ENCODE measurements at regions not wholly inside any gene's neighbourhood (a gene's known extent, or its start where the extent isn't known, plus 50 kb on each side); places are given as distances from the start of the nearest gene placed in this dataset.

GRCh38 chr7:66528652-66529051 lies 100.0 kb upstream of the KCTD7 start:
- POLR2A ChIA-PET (ENCODE audit: low non-redundant PET): no interaction called here

GRCh38 chr7:66529883-66530610 lies 98.6 kb upstream of the KCTD7 start:
- ChIA-PET POLR2A (ENCODE audit: low non-redundant PET) (no interaction called here), CTCF (interaction anchor here (0.6 kb wide), 1 partner anchor 37 kb away, joined by 3 read pairs; no protein-coding TSS in a partner anchor)
- no TSS peak for BruUV-seq (replicated peaks)
- no peaks in the 10 kb centered on the region for H3K27me3 ChIP-seq (replicated peaks; ENCODE audit: insufficient read depth, low read depth, low read length, poor library complexity)
- no peaks in the 10 kb centered on the region for H3K4me1 ChIP-seq (ENCODE audit: insufficient read depth, low read length, poor library complexity, severe bottlenecking)
- intact Hi-C loops (cut with micrococcal nuclease; ENCODE audit: unreplicated experiment): no loop called here
- H3K36me3 ChIP-seq (ENCODE audit: insufficient read depth, low read length, poor library complexity, severe bottlenecking): no peaks in the 10 kb centered on the region
- no peak for TF ChIP-seq CTCF (conservative IDR thresholded peaks at IDR 0.05; ENCODE audit: low read depth, low read length)
- no peak for TF ChIP-seq EZH2 (IDR thresholded peaks at IDR 0.05; ENCODE audit: borderline replicate concordance, low read depth, low read length, poor library complexity, severe bottlenecking)
- H3K4me3 ChIP-seq (ENCODE audit: low read depth, low read length, poor library complexity, severe bottlenecking): no peak overlapping the region
- H3K27ac ChIP-seq (ENCODE audit: low read depth, low read length, poor library complexity, severe bottlenecking): no peak overlapping the region
- no peaks in the 10 kb centered on the region for H3K9me3 ChIP-seq (ENCODE audit: low read depth, low read length, poor library complexity, severe bottlenecking)
- no peak for DNase-seq (ENCODE audit: low spot score)

More at GRCh38 chr7:66528652-66529051, 100.0 kb upstream of the KCTD7 start:
- no peak for DNase-seq (ENCODE audit: low spot score)
- H3K36me3 ChIP-seq (ENCODE audit: insufficient read depth, low read length, poor library complexity, severe bottlenecking): no peaks in the 10 kb centered on the region
- TF ChIP-seq CTCF (conservative IDR thresholded peaks at IDR 0.05; ENCODE audit: low read depth, low read length) (no peak), EZH2 (IDR thresholded peaks at IDR 0.05; ENCODE audit: borderline replicate concordance, low read depth, low read length, poor library complexity, severe bottlenecking) (no peak)
- H3K4me3 ChIP-seq (ENCODE audit: low read depth, low read length, poor library complexity, severe bottlenecking): no peak overlapping the region
- BruUV-seq (replicated peaks): no TSS peak
- CTCF ChIA-PET: no interaction called here
- no peaks in the 10 kb centered on the region for H3K27me3 ChIP-seq (replicated peaks; ENCODE audit: insufficient read depth, low read depth, low read length, poor library complexity)
- no peak overlapping the region for H3K27ac ChIP-seq (ENCODE audit: low read depth, low read length, poor library complexity, severe bottlenecking)
- no peaks in the 10 kb centered on the region for H3K4me1 ChIP-seq (ENCODE audit: insufficient read depth, low read length, poor library complexity, severe bottlenecking)
- no peaks in the 10 kb centered on the region for H3K9me3 ChIP-seq (ENCODE audit: low read depth, low read length, poor library complexity, severe bottlenecking)
- intact Hi-C loops (cut with micrococcal nuclease; ENCODE audit: unreplicated experiment): no loop called here

- H3K27ac ChIP-seq (ENCODE audit: low read depth, low read length, poor library complexity, severe bottlenecking): no peak overlapping the region
- DNase-seq (ENCODE audit: low spot score): no peak
- POLR2A ChIA-PET (ENCODE audit: low non-redundant PET): no interaction called here
- H3K4me3 ChIP-seq (ENCODE audit: low read depth, low read length, poor library complexity, severe bottlenecking): no peak overlapping the region
- H3K36me3 ChIP-seq (ENCODE audit: insufficient read depth, low read length, poor library complexity, severe bottlenecking): no peaks in the 10 kb centered on the region
- no TSS peak for BruUV-seq (replicated peaks)
- no peak for TF ChIP-seq CTCF (conservative IDR thresholded peaks at IDR 0.05; ENCODE audit: low read depth, low read length)
- no peaks in the 10 kb centered on the region for H3K27me3 ChIP-seq (replicated peaks; ENCODE audit: insufficient read depth, low read depth, low read length, poor library complexity)
- no peaks in the 10 kb centered on the region for H3K9me3 ChIP-seq (ENCODE audit: low read depth, low read length, poor library complexity, severe bottlenecking)
- intact Hi-C loops (cut with micrococcal nuclease; ENCODE audit: unreplicated experiment): no loop called here
- H3K4me1 ChIP-seq (ENCODE audit: insufficient read depth, low read length, poor library complexity, severe bottlenecking): no peaks in the 10 kb centered on the region
- CTCF ChIA-PET: no interaction called here
Observed at GRCh38 chr7:66535414-66536329, 93.0 kb upstream of the KCTD7 start.

All from A673 (cell line).